ENCODE measurements at regions not wholly inside any gene's neighbourhood (a gene's known extent, or its start where the extent isn't known, plus 50 kb on each side); places are given as distances from the start of the nearest gene placed in this dataset.

GRCh38 chr9:78463750-78464149 is 166.8 kb downstream of the PSAT1 start:
- no peaks in the 10 kb centered on the region for H3K36me3 ChIP-seq (ENCODE audit: insufficient read depth, low read length)
- no peaks in the 10 kb centered on the region for H3K79me2 ChIP-seq (ENCODE audit: insufficient read depth, low read length)
- FAIRE-seq (no peak), DNase-seq (ENCODE audit: low read depth) (no peak)
- H3K4me1 ChIP-seq (ENCODE audit: insufficient read depth, low read length) = no peaks in the 10 kb centered on the region
- Mint-ChIP-seq H3K36me3 (ENCODE audit: low read depth, unreplicated experiment) (no peaks in the 10 kb centered on the region), H3K27me3 (ENCODE audit: low read depth, unreplicated experiment) (no peaks in the 10 kb centered on the region), H3K9me3 (ENCODE audit: unreplicated experiment) (peaks cover 13% of the 10 kb centered on the region), H3K27ac (ENCODE audit: unreplicated experiment) (no peak overlapping the region), H3K4me1 (ENCODE audit: low read depth, unreplicated experiment) (no peaks in the 10 kb centered on the region), H3K4me3 (ENCODE audit: unreplicated experiment) (no peak overlapping the region)
- H3K9ac ChIP-seq (ENCODE audit: low read length) = no peak overlapping the region
- no peaks in the 10 kb centered on the region for H4K20me1 ChIP-seq (ENCODE audit: insufficient read depth, low read length)
- no peaks in the 10 kb centered on the region for H3K27me3 ChIP-seq (ENCODE audit: insufficient read depth, low read length)
- H3K4me3 ChIP-seq (ENCODE audit: insufficient read depth, low read depth, low read length) = no peak overlapping the region
- H3K4me2 ChIP-seq (ENCODE audit: low read length) = no peak overlapping the region
- TF ChIP-seq CTCF (IDR thresholded peaks at IDR 0.05; ENCODE audit: insufficient read depth, low read depth, low read length) = no peak
- TF ChIP-seq EZH2 (IDR thresholded peaks at IDR 0.05; ENCODE audit: insufficient read depth, low read length) = no peak
- peaks cover 3% of the 10 kb centered on the region for H3K9me3 ChIP-seq (ENCODE audit: insufficient read depth, low read depth, low read length)
- H2AFZ ChIP-seq (ENCODE audit: low read depth, low read length) = no peak overlapping the region
- H3K27ac ChIP-seq (ENCODE audit: low read depth, low read length) = no peak overlapping the region

- Histone ChIP-seq H3K4me2 (ENCODE audit: low read length) (no peak overlapping the region), H3K4me1 (ENCODE audit: insufficient read depth, low read length) (no peaks in the 10 kb centered on the region), H2AFZ (ENCODE audit: low read depth, low read length) (no peak overlapping the region), H4K20me1 (ENCODE audit: insufficient read depth, low read length) (no peaks in the 10 kb centered on the region), H3K79me2 (ENCODE audit: insufficient read depth, low read length) (no peaks in the 10 kb centered on the region), H3K9me3 (ENCODE audit: insufficient read depth, low read depth, low read length) (peaks cover 3% of the 10 kb centered on the region), H3K27ac (ENCODE audit: low read depth, low read length) (no peak overlapping the region), H3K9ac (ENCODE audit: low read length) (no peak overlapping the region), H3K27me3 (ENCODE audit: insufficient read depth, low read length) (no peaks in the 10 kb centered on the region), H3K4me3 (ENCODE audit: insufficient read depth, low read depth, low read length) (no peak overlapping the region), H3K36me3 (ENCODE audit: insufficient read depth, low read length) (no peaks in the 10 kb centered on the region)
- H3K27me3 Mint-ChIP-seq (ENCODE audit: low read depth, unreplicated experiment) = no peaks in the 10 kb centered on the region
- DNase-seq (ENCODE audit: low read depth) = no peak
- H3K4me3 Mint-ChIP-seq (ENCODE audit: unreplicated experiment) = no peak overlapping the region
- H3K36me3 Mint-ChIP-seq (ENCODE audit: low read depth, unreplicated experiment) = no peaks in the 10 kb centered on the region
- H3K27ac Mint-ChIP-seq (ENCODE audit: unreplicated experiment) = no peak overlapping the region
- TF ChIP-seq EZH2 (IDR thresholded peaks at IDR 0.05; ENCODE audit: insufficient read depth, low read length) = no peak
- no peak for TF ChIP-seq CTCF (IDR thresholded peaks at IDR 0.05; ENCODE audit: insufficient read depth, low read depth, low read length)
- no peak for FAIRE-seq
- H3K4me1 Mint-ChIP-seq (ENCODE audit: low read depth, unreplicated experiment) = peaks cover 16% of the 10 kb centered on the region
- H3K9me3 Mint-ChIP-seq (ENCODE audit: unreplicated experiment) = peaks cover 2% of the 10 kb centered on the region
Observed at GRCh38 chr9:78468231-78468630, 171.3 kb downstream of the PSAT1 start.

GRCh38 chr9:78468974-78469576 is 172.2 kb downstream of the PSAT1 start:
- Histone ChIP-seq H3K79me2 (ENCODE audit: insufficient read depth, low read length) (no peaks in the 10 kb centered on the region), H2AFZ (ENCODE audit: low read depth, low read length) (no peak overlapping the region), H3K4me3 (ENCODE audit: insufficient read depth, low read depth, low read length) (no peak overlapping the region), H3K36me3 (ENCODE audit: insufficient read depth, low read length) (no peaks in the 10 kb centered on the region), H3K4me1 (ENCODE audit: insufficient read depth, low read length) (no peaks in the 10 kb centered on the region), H3K27ac (ENCODE audit: low read depth, low read length) (no peak overlapping the region), H3K4me2 (ENCODE audit: low read length) (no peak overlapping the region), H3K9ac (ENCODE audit: low read length) (no peak overlapping the region), H3K9me3 (ENCODE audit: insufficient read depth, low read depth, low read length) (peaks cover 3% of the 10 kb centered on the region), H4K20me1 (ENCODE audit: insufficient read depth, low read length) (no peaks in the 10 kb centered on the region), H3K27me3 (ENCODE audit: insufficient read depth, low read length) (no peaks in the 10 kb centered on the region)
- DNase-seq (ENCODE audit: low read depth) (no peak), FAIRE-seq (no peak)
- no peak for TF ChIP-seq CTCF (IDR thresholded peaks at IDR 0.05; ENCODE audit: insufficient read depth, low read depth, low read length)
- no peak for TF ChIP-seq EZH2 (IDR thresholded peaks at IDR 0.05; ENCODE audit: insufficient read depth, low read length)
- H3K4me1 Mint-ChIP-seq (ENCODE audit: low read depth, unreplicated experiment) = peaks cover 16% of the 10 kb centered on the region
- H3K27ac Mint-ChIP-seq (ENCODE audit: unreplicated experiment) = no peak overlapping the region
- no peaks in the 10 kb centered on the region for H3K27me3 Mint-ChIP-seq (ENCODE audit: low read depth, unreplicated experiment)
- H3K36me3 Mint-ChIP-seq (ENCODE audit: low read depth, unreplicated experiment) = no peaks in the 10 kb centered on the region
- H3K9me3 Mint-ChIP-seq (ENCODE audit: unreplicated experiment) = peaks cover 2% of the 10 kb centered on the region
- H3K4me3 Mint-ChIP-seq (ENCODE audit: unreplicated experiment) = no peak overlapping the region

Data from astrocyte (in vitro differentiated cells and primary cell).